Nephron (organoid): ENCODE measurements at regions not wholly inside any gene's neighbourhood (a gene's known extent, or its start where the extent isn't known, plus 50 kb on each side); places are given as distances from the start of the nearest gene placed in this dataset.

ENCODE experiments used
- H3K27ac Mint-ChIP-seq, 3 experiments: 2 replicates each; pipeline ENCODE4 v1.8.0; 2020; ENCODE audit warnings: mixed read lengths in 3 of 3, mild to moderate bottlenecking in 2 of 3, moderate library complexity in 1 of 3
- H3K27me3 Mint-ChIP-seq: 2 replicates; pipeline ENCODE4 v1.8.0; 2021; ENCODE audit warnings: low read depth, mild to moderate bottlenecking, moderate library complexity, mixed read lengths
- H3K36me3 Mint-ChIP-seq: 2 replicates; pipeline ENCODE4 v1.8.0; 2020; ENCODE audit warnings: low read depth, mixed read lengths
- H3K4me1 Mint-ChIP-seq: 2 replicates; pipeline ENCODE4 v1.8.0; 2020; ENCODE audit warnings: mixed read lengths
- H3K4me3 Mint-ChIP-seq, 3 experiments: 2 replicates each; pipeline ENCODE4 v1.8.0; 2020; ENCODE audit warnings: mild to moderate bottlenecking in 3 of 3, mixed read lengths in 3 of 3, moderate library complexity in 2 of 3
- H3K9me3 Mint-ChIP-seq: 2 replicates; pipeline ENCODE4 v1.8.0; 2020; ENCODE audit warnings: mixed read lengths
- CTCF ChIP-seq, 3 experiments: fragments of 200-600 bp; sonication (generic); IDR thresholded peaks; one replicate each; pipeline ENCODE4 v1.5.0; 2021; ENCODE audit warnings: antibody characterized with exemption in 3 of 3; ENCODE audit not compliant: unreplicated experiment in 3 of 3

DNA sequence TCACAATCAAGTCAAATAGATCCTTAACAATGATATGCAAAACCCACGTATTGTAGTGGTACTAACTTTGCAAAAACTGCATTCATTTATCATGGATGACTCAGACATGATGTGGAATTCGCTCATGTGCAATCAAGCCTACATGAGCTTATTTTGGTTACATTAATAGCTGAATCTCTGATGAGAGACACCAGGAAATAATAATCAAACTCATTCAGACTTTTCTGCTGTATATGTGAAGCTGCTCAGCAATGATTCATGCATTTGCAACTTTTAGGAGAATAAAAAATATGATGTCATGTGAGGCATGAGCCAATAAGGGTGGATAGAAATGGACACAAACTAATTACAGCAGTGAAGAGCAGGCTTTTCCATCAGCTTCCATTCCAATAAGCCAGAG is 1075.8 kb upstream of the TMEM132C start:
- no peaks in the 10 kb centered on the region for H3K9me3 Mint-ChIP-seq
- H3K4me1 Mint-ChIP-seq: peaks cover 4% of the 10 kb centered on the region
- H3K27ac Mint-ChIP-seq: no peak overlapping the region
- no peaks in the 10 kb centered on the region for H3K36me3 Mint-ChIP-seq
- no peaks in the 10 kb centered on the region for H3K27me3 Mint-ChIP-seq
- TF ChIP-seq CTCF (IDR thresholded peaks at IDR 0.05; ENCODE audit: unreplicated experiment in 3 of 3): no peak
- no peak overlapping the region for H3K4me3 Mint-ChIP-seq

- no peak for TF ChIP-seq CTCF (IDR thresholded peaks at IDR 0.05; ENCODE audit: unreplicated experiment in 3 of 3)
- Mint-ChIP-seq H3K9me3 (no peaks in the 10 kb centered on the region), H3K36me3 (no peaks in the 10 kb centered on the region), H3K4me3 (no peak overlapping the region), H3K27me3 (no peaks in the 10 kb centered on the region), H3K4me1 (peaks cover 12% of the 10 kb centered on the region), H3K27ac (no peak overlapping the region)
Measured at GRCh38 chr12:127192391-127192790, 1074.6 kb upstream of the TMEM132C start.

GRCh38 chr12:127193341-127193740 is 1073.6 kb upstream of the TMEM132C start:
- Mint-ChIP-seq H3K36me3 (no peaks in the 10 kb centered on the region), H3K9me3 (no peaks in the 10 kb centered on the region), H3K4me3 (no peak overlapping the region), H3K27ac (no peak overlapping the region), H3K4me1 (peaks cover 16% of the 10 kb centered on the region), H3K27me3 (no peaks in the 10 kb centered on the region)
- no peak for TF ChIP-seq CTCF (IDR thresholded peaks at IDR 0.05; ENCODE audit: unreplicated experiment in 3 of 3)

GRCh38 chr12:127194176-127194575 is 1072.8 kb upstream of the TMEM132C start:
- Mint-ChIP-seq H3K4me3 (no peak overlapping the region), H3K4me1 (peaks cover 16% of the 10 kb centered on the region)

GRCh38 chr12:127205781-127206555 is 1061.0 kb upstream of the TMEM132C start:
- peak overlapping the region in 2 of 3 experiments; percentile 22 to 36 for H3K27ac Mint-ChIP-seq
- H3K4me1 Mint-ChIP-seq: no peaks in the 10 kb centered on the region
- H3K4me3 Mint-ChIP-seq: peak overlapping the region in 1 of 3 experiments; percentile 16
- no peaks in the 10 kb centered on the region for H3K36me3 Mint-ChIP-seq
- H3K9me3 Mint-ChIP-seq: no peaks in the 10 kb centered on the region
- peaks cover 12% of the 10 kb centered on the region for H3K27me3 Mint-ChIP-seq
- no peak for TF ChIP-seq CTCF (IDR thresholded peaks at IDR 0.05; ENCODE audit: unreplicated experiment in 3 of 3)

More at GRCh38 chr12:127194176-127194575, 1072.8 kb upstream of the TMEM132C start:
- Mint-ChIP-seq H3K36me3 (no peaks in the 10 kb centered on the region), H3K27me3 (no peaks in the 10 kb centered on the region), H3K9me3 (no peaks in the 10 kb centered on the region), H3K27ac (peak overlapping the region in 2 of 3 experiments; percentile 14 to 33)
- TF ChIP-seq CTCF (IDR thresholded peaks at IDR 0.05; ENCODE audit: unreplicated experiment in 3 of 3): no peak

DNA sequence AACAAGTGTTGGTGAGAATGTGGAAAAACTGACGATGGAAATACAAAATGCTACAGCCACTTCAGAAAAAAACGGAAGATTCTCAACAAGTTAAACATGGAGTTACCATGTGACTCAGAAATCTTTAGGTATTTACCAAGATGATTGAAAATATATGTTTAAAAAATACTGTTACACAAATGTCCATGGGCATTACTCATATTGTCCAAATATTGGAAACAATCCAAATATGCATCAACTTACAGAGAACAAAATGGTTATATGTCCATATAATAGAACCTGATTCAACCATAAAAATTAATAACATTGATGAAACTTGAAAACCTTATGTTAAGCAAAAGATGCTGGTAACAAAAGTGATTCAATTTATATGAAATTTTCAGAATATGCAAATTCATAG is 1057.7 kb upstream of the TMEM132C start:
- H3K27ac Mint-ChIP-seq: no peak overlapping the region
- H3K4me1 Mint-ChIP-seq: peaks cover 5% of the 10 kb centered on the region
- no peaks in the 10 kb centered on the region for H3K9me3 Mint-ChIP-seq
- no peak overlapping the region for H3K4me3 Mint-ChIP-seq
- no peaks in the 10 kb centered on the region for H3K36me3 Mint-ChIP-seq
- H3K27me3 Mint-ChIP-seq: peaks cover 6% of the 10 kb centered on the region
- no peak for TF ChIP-seq CTCF (IDR thresholded peaks at IDR 0.05; ENCODE audit: unreplicated experiment in 3 of 3)
